SH-SY5Y (cell line): ENCODE measurements at regions not wholly inside any gene's neighbourhood (a gene's known extent, or its start where the extent isn't known, plus 50 kb on each side); places are given as distances from the start of the nearest gene placed in this dataset.

Experiments used
- GATA2 ChIP-seq: IDR thresholded peaks from 2 replicates; pipeline ENCODE4 v1.6.1; 2011; ENCODE audit warnings: mild to moderate bottlenecking, low read depth, low read length
- GATA3 ChIP-seq: IDR thresholded peaks from 2 replicates; pipeline ENCODE4 v1.6.1; 2011; ENCODE audit warnings: low read depth, mild to moderate bottlenecking, low read length, moderate library complexity

DNA sequence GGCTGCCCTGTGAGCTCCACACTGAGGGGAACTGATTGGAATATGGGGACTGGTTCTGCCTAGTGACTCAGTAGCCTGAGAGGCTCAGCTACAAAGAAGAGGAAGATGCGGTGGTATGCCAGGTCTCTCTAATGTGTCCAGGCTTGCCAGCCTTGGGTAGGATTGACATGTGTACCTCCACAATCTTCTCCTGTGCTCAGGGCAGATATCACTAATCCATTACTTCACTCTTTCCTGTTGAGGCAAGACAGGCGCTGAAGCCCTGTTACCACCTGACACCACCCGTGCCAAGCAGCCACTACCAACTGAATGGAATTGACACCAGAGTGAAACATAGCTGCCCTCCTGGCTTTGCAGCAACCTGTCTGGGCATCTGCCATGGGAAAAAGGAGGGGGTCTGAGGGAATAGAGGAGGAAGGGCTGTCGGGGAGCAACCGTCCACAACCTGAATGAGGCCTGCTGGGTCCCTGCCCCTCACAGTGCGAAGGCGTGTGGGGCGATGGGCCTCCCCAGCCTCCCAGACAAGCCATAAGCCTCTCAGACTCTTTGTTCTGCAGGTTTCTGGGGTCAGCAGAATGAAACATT is 114.7 kb upstream of the CXCL14 start:
- TF ChIP-seq GATA2 = no peak
- TF ChIP-seq GATA3 = no peak
